Neutrophil (primary cell): ENCODE measurements at regions not wholly inside any gene's neighbourhood (a gene's known extent, or its start where the extent isn't known, plus 50 kb on each side); places are given as distances from the start of the nearest gene placed in this dataset.

Experiments
- H3K27ac ChIP-seq: fragments of 200-600 bp; sonication (generic); 2 replicates; pipeline ENCODE4 v1.5.1; 2016; ENCODE audit warnings: mild to moderate bottlenecking, moderate library complexity
- H3K27me3 ChIP-seq: fragments of 200-600 bp; sonication (generic); 2 replicates; pipeline ENCODE4 v1.6.0; 2016; ENCODE audit warnings: mild to moderate bottlenecking
- H3K36me3 ChIP-seq: fragments of 200-600 bp; sonication (generic); 2 replicates; pipeline ENCODE4 v1.5.1; 2017
- H3K4me1 ChIP-seq, 2 experiments: fragments of 200-600 bp in 1 of 2; sonication (generic) in 1 of 2; 1 replicate in 1 of 2; 2 replicates in 1 of 2; pipeline versions ENCODE4 v1.5.1 to v1.6.1; 2013 to 2016; ENCODE audit warnings: low read depth in 1 of 2, low read length in 1 of 2, mild to moderate bottlenecking in 1 of 2, moderate library complexity in 1 of 2; ENCODE audit not compliant: control insufficient read depth in 1 of 2, insufficient read depth in 1 of 2
- H3K4me3 ChIP-seq, 2 experiments: fragments of 200-600 bp in 1 of 2; sonication (generic) in 1 of 2; 1 replicate in 1 of 2; 2 replicates in 1 of 2; pipeline ENCODE4 v1.5.1; 2013 to 2016; ENCODE audit warnings: low read depth in 1 of 2, low read length in 1 of 2, mild to moderate bottlenecking in 1 of 2, moderate library complexity in 1 of 2
- H3K9me3 ChIP-seq: fragments of 200-600 bp; sonication (generic); 2 replicates; pipeline ENCODE4 v1.5.1; 2016
- TF ChIP-seq, protein P1 (sequence below): fragments of 200-600 bp; sonication (generic); IDR thresholded peaks from 2 replicates; pipeline ENCODE4 v1.5.1; 2016; ENCODE audit warnings: antibody characterized with exemption

DNA sequence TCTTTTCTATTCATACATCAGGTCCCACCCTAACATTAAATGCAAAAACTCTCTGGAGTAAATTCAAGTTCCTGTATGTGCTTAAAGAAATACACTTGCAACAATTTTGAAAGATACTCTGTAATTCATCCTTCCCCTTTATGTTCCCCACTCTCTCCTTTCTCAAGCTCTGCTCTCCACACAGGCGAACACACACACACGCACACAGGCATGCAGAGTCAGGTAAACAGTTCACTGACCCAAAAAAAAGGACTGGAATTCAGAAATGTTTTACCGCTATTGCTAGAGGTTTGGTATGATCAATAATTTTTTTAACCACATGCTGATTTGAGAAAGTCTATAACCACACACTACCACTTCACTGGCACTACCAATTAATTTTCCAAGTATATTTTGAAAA is 152.4 kb upstream of the TMCC3 start:
- Histone ChIP-seq H3K27ac (peak overlapping the region; percentile 64), H3K9me3 (no peaks in the 10 kb centered on the region), H3K27me3 (no peaks in the 10 kb centered on the region), H3K4me3 (no peak overlapping the region), H3K36me3 (no peaks in the 10 kb centered on the region), H3K4me1 (peaks cover 30 to 47% of the 10 kb centered on the region in 2 experiments)
- TF ChIP-seq, protein P1, sequence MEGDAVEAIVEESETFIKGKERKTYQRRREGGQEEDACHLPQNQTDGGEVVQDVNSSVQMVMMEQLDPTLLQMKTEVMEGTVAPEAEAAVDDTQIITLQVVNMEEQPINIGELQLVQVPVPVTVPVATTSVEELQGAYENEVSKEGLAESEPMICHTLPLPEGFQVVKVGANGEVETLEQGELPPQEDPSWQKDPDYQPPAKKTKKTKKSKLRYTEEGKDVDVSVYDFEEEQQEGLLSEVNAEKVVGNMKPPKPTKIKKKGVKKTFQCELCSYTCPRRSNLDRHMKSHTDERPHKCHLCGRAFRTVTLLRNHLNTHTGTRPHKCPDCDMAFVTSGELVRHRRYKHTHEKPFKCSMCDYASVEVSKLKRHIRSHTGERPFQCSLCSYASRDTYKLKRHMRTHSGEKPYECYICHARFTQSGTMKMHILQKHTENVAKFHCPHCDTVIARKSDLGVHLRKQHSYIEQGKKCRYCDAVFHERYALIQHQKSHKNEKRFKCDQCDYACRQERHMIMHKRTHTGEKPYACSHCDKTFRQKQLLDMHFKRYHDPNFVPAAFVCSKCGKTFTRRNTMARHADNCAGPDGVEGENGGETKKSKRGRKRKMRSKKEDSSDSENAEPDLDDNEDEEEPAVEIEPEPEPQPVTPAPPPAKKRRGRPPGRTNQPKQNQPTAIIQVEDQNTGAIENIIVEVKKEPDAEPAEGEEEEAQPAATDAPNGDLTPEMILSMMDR = no peak

DNA sequence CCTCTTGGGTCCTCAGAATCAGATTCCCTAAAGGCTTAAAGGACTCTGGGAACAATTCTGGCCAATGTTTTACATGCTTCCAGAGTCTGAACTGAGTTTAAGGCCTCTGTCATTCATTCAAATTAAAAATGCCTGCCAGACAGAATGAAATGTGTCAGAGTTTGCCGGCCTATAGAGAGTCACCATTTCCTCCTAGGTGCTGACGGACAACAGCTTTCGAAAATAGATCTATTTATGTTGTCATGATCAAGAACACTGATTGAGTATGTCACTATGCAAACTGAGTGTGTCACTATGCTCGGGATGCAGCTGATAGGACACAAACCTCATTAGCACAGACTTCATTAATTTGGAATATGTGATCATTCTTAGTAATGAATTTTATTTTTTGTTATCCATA is 151.4 kb upstream of the TMCC3 start:
- no peaks in the 10 kb centered on the region for H3K9me3 ChIP-seq
- TF ChIP-seq, protein P1 = no peak
- H3K36me3 ChIP-seq = no peaks in the 10 kb centered on the region
- H3K27ac ChIP-seq = peak overlapping the region; percentile 64
- peaks cover 30 to 47% of the 10 kb centered on the region in 2 experiments for H3K4me1 ChIP-seq
- no peak overlapping the region for H3K4me3 ChIP-seq
- H3K27me3 ChIP-seq = no peaks in the 10 kb centered on the region

DNA sequence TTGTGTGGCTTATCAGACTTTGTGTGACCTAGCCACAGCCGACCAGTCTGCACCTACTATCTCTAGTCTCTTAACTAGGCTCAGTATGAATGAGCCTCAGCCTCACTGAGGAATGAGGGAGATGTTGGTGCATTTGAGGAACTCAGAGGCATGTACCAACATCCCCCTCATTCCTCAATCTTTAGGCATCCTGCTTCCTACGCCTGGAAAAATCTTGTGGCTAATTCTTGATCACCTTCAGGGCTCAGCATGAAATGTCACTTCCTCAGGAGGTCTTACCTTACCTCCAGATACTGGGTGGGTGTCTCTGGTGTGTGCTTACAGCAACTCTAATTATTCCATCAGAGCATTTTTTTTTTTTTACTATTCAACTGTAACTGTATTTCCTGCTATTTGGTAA is 148.8 kb upstream of the TMCC3 start:
- H3K9me3 ChIP-seq = no peaks in the 10 kb centered on the region
- H3K27me3 ChIP-seq = no peaks in the 10 kb centered on the region
- H3K27ac ChIP-seq = no peak overlapping the region
- TF ChIP-seq, protein P1 = no peak
- peaks cover 30 to 39% of the 10 kb centered on the region in 2 experiments for H3K4me1 ChIP-seq
- H3K4me3 ChIP-seq = no peak overlapping the region
- H3K36me3 ChIP-seq = no peaks in the 10 kb centered on the region

DNA sequence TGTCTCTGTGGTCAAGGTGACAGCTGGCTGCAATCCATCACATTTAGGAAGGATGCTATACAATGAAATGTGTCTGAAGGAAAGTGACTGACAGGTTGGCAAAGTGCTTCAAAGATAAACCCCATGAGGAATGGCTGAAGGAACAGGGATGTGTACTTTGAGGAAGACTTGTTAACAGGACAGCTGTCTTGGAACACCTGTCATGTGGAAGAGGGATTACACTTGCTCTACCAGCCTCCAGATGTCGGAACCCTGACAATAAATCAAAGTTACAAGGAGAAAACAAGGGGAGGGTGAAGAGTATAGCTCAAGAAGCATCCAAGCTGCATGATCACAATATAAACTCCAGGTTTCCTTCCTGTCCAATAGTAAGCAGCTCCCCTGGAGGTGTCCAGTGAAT is 147.8 kb upstream of the TMCC3 start:
- no peaks in the 10 kb centered on the region for H3K9me3 ChIP-seq
- H3K36me3 ChIP-seq = no peaks in the 10 kb centered on the region
- peaks cover 21 to 37% of the 10 kb centered on the region in 2 experiments for H3K4me1 ChIP-seq

DNA sequence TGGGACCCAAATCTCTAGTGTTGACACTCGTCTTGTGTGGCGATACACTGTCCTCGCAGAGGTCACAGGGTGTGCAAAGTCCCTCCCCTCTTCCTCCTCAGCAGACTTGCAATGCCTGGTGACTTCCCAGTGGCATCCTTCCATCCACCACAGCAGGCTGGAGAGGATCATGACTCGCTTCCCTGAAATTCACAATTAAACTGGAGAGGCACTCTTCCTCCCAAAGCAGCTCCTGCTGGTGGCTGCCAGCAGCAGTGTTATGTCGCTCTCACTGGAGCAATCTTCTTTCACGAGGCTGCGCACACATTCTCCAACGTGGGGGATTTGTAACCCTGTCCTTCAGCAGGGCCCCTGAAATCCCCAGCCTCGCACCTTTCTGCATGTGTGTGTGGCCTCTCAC is 145.2 kb upstream of the TMCC3 start:
- Histone ChIP-seq H3K36me3 (no peaks in the 10 kb centered on the region), H3K27me3 (peaks cover 1% of the 10 kb centered on the region), H3K27ac (no peak overlapping the region), H3K4me1 (peaks cover 9 to 20% of the 10 kb centered on the region in 2 experiments), H3K4me3 (no peak overlapping the region), H3K9me3 (no peaks in the 10 kb centered on the region)
- TF ChIP-seq, protein P1 = no peak

More for the DNA sequence above, 147.8 kb upstream of the TMCC3 start:
- H3K27ac ChIP-seq = no peak overlapping the region
- H3K4me3 ChIP-seq = no peak overlapping the region
- no peaks in the 10 kb centered on the region for H3K27me3 ChIP-seq
- TF ChIP-seq, protein P1 = no peak

DNA sequence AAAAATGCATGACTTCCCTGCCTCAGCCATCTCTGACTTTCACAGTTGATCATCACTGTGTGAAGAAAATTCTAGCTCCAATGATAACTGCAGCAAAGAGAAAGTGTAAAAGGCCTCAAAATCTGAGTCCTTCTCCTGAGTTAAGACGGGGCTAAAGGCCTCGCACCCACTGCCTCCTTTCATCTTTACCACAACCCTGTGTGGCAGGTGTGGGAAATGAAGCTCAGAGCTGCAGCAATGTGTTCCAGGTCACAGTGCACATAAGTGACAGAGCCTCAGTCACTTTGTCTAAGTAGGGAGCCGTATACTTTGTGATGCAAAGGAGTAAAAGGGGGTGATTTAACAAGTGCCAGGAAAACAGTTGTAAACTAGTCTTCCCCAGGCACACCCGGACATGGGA is 144.7 kb upstream of the TMCC3 start:
- TF ChIP-seq, protein P1 = no peak
- no peak overlapping the region for H3K27ac ChIP-seq
- peaks cover 9 to 19% of the 10 kb centered on the region in 2 experiments for H3K4me1 ChIP-seq
- peaks cover 5% of the 10 kb centered on the region for H3K27me3 ChIP-seq
- no peak overlapping the region for H3K4me3 ChIP-seq
- H3K9me3 ChIP-seq = no peaks in the 10 kb centered on the region
- H3K36me3 ChIP-seq = no peaks in the 10 kb centered on the region
